Epidermal melanocyte (primary cell): ENCODE measurements at regions not wholly inside any gene's neighbourhood (a gene's known extent, or its start where the extent isn't known, plus 50 kb on each side); places are given as distances from the start of the nearest gene placed in this dataset.

Experiments used
- DNase-seq: peaks from one replicate; pipeline ENCODE4 v3.0.0; 2011; ENCODE audit warnings: low spot score; ENCODE audit not compliant: insufficient read length

GRCh38 chr13:73364736-73365135 is 305.9 kb downstream of the KLF5 start:
- no peak for DNase-seq

DNA sequence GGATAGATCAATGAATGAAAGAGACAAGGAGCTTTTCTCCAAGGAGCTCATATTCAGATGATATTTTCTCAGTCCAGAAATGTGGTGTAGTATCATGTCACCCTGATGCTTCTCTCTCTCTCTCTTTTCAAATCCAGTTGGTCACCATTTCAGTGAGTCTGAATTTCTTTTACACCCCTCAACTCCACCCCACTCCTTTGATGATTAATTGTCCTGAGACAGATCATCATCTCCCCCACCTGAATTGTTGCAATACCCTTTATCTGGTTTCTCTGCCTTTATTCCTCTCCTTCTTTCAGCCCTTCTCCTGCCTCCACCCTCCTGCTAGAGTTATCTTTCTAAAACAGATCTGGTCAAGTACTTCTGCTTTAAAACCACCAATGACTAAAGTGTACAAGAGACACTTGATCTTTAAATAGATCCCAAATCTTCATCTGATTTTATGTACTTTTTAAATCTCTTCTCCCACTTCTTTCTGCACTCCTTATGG is 299.8 kb downstream of the KLF5 start:
- no peak for DNase-seq

- DNase-seq, result no peak
Observed at GRCh38 chr13:73355134-73355533, 296.3 kb downstream of the KLF5 start.

GRCh38 chr13:73351730-73352129 is 292.9 kb downstream of the KLF5 start:
- no peak for DNase-seq

DNA sequence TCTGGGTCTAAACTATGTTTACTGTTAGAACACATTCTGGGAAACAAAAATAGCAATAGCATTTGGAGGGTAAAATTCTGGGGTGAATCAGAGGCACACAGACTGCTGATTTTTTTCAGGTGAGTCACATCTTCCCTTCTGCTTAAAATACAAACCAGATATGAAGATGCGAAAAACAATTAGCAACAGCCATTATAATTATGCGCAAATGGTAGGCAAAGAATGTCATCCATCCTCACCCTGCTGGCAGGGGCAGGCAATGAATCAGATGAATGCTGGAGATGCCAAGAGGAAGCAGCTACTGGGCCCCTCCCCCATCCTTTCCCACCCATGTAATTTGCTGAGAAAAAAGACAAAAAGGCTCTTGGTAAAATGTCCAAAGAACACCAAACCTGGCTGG is 282.9 kb downstream of the KLF5 start:
- DNase-seq, result no peak

DNA sequence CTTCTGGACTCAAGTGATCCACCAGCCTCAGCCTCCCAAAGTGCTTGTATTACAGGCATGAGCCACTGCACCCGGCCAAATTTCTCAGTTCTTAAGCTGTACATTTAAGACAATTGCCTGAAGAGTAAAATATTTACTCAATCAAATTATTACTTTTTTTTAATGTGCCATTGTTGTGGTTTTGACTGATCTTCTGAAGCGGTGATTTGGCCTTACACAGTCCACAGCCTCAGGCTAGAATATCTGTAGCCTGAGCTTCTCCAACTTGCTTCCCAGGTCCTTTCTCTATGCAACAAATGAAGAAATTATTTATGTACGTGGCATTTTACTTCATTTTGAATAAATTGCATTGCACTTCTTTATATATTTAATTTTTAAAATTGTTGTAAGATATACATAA is 281.3 kb downstream of the KLF5 start:
- no peak for DNase-seq

- DNase-seq, result no peak
Observed at GRCh38 chr13:73339086-73339485, 280.3 kb downstream of the KLF5 start.

DNA sequence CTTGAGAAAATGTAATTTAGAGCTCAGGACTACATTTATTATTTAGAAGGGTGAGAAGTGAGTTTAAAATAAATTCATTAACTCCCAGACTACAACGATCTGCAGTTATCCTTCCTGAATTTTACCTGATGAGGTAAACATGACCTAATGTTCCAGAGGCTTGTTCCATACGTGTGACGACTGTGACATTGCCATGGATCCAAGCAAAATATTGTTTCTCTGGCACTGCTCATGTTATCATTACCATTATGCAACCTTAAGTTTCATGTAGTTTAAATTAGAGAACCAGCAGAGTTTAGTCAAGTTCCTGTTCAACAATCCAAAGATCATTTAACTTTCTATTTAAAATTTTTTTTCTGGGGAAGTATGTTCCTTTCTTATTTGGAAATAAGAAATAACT is 279.6 kb downstream of the KLF5 start:
- DNase-seq, result no peak

- no peak for DNase-seq
Observed at GRCh38 chr13:73337532-73337931, 278.7 kb downstream of the KLF5 start.

DNA sequence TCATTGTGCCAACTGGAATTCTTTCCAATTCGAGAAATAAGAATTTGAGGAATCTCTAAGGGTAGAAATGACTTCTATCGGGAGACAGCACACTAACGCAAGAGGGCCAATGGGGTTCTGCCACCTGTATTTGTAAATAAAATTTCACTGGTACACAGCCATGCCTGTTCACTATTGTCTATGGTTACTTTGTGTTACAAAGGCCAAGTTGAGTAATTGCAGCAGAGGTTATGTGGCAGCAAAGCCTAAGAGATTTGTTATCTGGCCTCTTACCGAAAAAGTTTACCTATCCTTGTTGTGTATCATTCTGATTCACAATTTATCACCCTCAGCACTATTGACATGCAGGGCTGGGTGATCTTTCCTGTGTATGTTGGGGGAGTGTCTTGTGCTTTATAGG is 278.0 kb downstream of the KLF5 start:
- no peak for DNase-seq

GRCh38 chr13:73335944-73336343 is 277.1 kb downstream of the KLF5 start:
- no peak for DNase-seq

DNA sequence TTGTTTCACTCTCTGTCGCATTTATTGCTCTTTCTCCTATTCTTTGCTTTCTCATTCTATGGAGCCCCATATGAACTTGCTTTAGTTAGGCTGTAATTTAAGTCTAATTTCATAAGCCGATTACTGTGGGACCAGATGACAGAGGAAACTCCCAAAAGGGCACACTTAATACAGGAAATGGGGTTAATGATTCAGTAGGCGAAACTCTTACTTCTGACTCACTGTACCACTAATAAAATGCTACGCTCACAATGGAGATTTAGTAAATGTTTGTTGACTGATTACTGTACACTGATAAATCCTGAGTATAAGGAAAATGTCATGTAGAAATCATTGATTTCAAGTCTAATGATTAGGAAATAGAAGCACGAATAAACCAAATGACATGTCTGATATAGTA is 276.4 kb downstream of the KLF5 start:
- no peak for DNase-seq

- no peak for DNase-seq
Observed at GRCh38 chr13:73334445-73334844, 275.6 kb downstream of the KLF5 start.

- no peak for DNase-seq
Observed at GRCh38 chr13:73331556-73331955, 272.8 kb downstream of the KLF5 start.

DNA sequence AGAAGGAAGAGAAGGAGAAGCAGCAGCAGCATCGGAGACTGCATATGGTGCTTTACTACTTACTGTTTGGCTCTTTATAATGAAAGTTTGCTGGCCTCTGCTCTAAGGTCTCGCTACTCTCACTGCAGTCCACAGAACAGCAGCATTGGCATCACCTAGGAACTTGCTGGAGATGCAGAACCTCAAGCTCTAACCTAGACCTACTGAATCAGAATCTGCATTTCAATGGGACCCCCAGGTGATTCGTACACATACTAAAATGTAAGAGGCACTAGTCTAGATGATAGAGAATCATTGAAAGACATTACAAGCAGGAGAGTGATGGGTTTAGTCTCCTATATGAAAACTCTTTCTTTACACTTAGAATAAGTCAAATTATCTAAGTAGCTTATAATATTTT is 270.6 kb downstream of the KLF5 start:
- no peak for DNase-seq

DNA sequence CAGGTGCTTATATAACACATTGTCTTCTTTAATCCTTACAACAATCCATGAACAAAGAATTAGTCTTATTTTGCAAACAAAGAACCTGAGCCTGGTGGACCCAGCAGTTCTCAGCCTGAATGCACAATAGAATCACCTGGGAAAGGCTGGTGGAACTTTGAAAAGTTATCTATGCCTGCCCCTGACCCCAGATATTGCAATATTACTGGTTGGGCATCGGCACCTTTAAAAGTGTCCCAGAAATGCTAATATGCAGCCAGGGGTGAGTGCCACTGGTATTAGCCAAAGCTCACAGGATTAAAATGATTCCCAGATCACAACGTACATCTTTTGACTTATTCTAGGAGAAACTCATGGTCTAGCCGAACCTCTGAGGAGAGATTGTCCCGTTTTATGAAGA is 268.8 kb downstream of the KLF5 start:
- no peak for DNase-seq

DNA sequence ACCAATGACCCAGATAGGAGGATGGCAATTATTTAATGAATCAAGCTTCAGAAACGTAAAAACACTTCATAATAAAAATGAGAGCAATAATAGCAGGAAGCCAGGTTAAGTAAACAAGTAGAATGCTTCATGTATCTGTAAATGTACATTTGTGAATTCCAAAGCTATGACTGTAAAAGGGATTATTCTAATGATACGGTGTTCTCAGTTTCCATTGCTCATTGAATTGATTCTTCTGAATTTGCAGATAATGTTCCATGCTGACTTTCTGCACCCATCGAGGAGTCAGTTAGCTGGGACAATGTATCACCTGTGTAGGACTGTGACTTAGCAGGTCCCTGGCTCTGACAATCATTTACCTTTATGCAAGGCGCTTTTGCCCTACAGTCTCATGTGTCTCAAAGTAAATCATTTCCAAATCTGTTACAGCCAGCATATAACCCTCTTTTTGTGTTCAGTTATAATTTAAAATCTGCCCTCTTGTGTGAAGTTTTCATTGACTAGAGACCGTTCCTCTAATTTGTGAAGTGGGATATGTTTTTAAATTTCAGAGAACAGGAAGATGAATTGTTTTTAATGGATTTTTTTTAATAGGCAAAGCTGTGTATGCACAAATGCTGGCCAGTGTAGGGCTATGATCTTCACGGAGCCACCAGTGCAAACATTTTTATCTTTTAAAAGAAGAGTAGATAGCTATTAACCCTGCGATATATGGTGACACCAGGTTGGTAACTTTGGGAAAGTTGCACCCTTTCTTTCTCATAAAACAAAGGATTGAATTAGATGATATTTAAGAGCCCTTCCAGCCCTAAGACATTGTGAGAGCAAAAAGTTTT is 267.1 kb downstream of the KLF5 start:
- no peak for DNase-seq

- DNase-seq, result no peak
Observed at GRCh38 chr13:73324842-73325722, 266.3 kb downstream of the KLF5 start.

DNA sequence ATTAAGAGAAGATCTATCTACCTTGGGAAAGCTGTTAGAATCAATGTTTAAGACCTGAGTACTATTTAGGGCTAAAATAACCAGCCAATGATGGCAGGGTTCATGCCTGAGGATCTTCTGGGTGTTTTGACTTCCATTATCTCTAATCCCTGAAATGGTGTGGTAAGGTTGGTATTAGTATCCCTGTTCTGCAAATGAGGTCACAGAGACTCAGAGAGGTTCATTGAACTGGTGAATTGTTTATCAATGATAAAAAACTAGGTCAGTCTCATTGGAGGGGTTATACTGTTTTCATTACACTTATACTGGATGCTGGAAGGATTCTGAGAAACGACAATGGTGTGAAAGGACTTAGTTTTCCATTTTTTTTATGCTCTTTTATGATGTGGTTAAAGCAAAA is 264.8 kb downstream of the KLF5 start:
- no peak for DNase-seq

DNA sequence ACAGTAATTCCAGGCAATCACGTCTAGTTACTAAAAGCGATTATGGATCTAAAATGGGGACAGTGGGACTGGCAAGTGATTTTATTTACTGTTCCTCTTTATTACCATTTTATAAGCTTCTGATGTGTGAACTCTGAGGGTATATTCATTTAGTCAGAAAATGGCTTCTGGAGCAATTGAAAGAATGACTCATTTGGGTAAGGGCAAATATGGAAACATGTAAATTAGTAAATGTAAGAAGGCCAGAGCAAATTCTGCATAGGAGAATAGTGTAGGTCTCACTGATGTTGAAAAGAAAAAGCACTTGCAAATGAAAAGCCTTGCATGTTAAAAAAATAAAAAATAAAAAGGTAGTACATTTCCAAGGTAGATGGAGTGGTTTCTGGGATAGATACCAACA is 262.2 kb downstream of the KLF5 start:
- DNase-seq, result no peak

DNA sequence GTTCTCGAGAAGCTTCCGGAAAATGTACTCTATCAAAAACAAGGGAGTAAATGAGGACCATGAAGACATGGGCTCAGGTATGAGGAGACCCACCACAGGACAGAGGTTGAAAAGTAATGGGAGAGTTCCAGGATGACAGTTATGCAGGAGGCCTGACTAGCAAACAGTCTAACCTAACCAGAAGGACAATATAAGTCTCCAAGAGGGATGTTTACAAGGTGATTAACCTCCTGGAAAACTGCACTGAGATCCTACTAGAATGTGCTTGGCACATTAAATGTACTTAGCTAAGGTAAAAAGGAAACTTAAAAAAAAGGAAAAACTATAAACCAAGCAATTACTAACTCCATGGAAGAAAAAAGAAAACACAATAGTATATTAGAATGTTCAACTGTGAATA is 258.3 kb downstream of the KLF5 start:
- no peak for DNase-seq

GRCh38 chr13:73310366-73310765 is 251.6 kb downstream of the KLF5 start:
- no peak for DNase-seq
